RWPE1 (cell line): ENCODE measurements at regions not wholly inside any gene's neighbourhood (a gene's known extent, or its start where the extent isn't known, plus 50 kb on each side); places are given as distances from the start of the nearest gene placed in this dataset.

Source experiments
- CTCF ChIA-PET: fragments of 350-600 bp; sonication (Branson Sonifier 250); formaldehyde crosslinking; extraction: SDS; loops from one replicate; lab custom pipeline; 2021; lab: Yijun Ruan, JAX
- POLR2A ChIA-PET: fragments of 400-600 bp; formaldehyde crosslinking; extraction: SDS; loops from one replicate; lab custom pipeline; 2020; ENCODE audit warnings: antibody characterized with exemption; ENCODE audit not compliant: low non-redundant PET; lab: Yijun Ruan, JAX
- DNase-seq: peaks from one replicate; pipeline ENCODE4 v3.0.0; 2012; ENCODE audit warnings: low spot score
- H3K27ac ChIP-seq: fragments of 450-650 bp; 2 replicates; pipeline ENCODE4 v1.5.1; 2017
- TF ChIP-seq, protein P1 (sequence below): fragments of 450-650 bp; conservative IDR thresholded peaks from 2 replicates; pipeline ENCODE4 v1.5.1; 2017; ENCODE audit warnings: low read depth, mild to moderate bottlenecking

DNA sequence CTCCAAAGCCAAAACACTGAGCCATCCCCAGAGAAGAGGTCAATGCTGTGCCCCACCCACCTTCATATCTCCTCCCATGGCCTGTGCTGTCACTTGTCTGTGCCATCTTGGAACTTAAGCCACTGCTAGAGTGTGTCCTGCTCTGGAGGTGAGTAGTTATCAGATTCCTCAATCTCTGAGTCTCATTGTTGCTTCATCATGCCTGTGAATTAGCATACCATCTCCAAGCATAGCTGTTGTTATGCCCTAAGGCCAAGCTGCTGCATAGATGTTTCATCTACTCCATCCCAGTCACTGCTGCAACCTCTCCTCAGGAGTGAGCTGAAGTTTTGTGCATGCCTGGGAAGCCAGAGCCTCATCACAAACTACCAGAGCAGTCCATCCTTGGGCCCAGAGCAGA is 349.0 kb downstream of the ZWINT start:
- TF ChIP-seq, protein P1, sequence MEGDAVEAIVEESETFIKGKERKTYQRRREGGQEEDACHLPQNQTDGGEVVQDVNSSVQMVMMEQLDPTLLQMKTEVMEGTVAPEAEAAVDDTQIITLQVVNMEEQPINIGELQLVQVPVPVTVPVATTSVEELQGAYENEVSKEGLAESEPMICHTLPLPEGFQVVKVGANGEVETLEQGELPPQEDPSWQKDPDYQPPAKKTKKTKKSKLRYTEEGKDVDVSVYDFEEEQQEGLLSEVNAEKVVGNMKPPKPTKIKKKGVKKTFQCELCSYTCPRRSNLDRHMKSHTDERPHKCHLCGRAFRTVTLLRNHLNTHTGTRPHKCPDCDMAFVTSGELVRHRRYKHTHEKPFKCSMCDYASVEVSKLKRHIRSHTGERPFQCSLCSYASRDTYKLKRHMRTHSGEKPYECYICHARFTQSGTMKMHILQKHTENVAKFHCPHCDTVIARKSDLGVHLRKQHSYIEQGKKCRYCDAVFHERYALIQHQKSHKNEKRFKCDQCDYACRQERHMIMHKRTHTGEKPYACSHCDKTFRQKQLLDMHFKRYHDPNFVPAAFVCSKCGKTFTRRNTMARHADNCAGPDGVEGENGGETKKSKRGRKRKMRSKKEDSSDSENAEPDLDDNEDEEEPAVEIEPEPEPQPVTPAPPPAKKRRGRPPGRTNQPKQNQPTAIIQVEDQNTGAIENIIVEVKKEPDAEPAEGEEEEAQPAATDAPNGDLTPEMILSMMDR, result no peak
- ChIA-PET POLR2A (no interaction called here), CTCF (no interaction called here)
- H3K27ac ChIP-seq, result no peak overlapping the region
- DNase-seq, result no peak

DNA sequence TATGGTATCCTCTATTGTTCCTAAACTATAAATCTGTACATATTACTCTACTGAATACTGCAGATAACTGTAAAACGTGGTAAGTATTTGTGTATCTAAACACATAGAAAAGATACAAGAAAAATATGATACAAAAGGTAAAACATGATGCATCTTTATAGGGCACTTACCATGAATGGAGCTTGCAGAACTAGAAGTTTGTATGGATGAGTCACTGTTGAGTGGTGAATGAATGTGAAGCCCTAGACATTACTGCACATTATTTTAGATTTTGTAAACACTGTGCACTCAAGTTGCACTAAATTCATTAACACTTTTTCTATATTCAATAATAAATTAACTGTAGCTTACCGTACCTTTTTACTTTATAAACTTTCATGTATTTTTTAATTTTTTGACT is 357.5 kb downstream of the ZWINT start:
- H3K27ac ChIP-seq, result no peak overlapping the region
- POLR2A ChIA-PET, result no interaction called here
- CTCF ChIA-PET, result no interaction called here
- DNase-seq, result no peak
- TF ChIP-seq, protein P1, result no peak

DNA sequence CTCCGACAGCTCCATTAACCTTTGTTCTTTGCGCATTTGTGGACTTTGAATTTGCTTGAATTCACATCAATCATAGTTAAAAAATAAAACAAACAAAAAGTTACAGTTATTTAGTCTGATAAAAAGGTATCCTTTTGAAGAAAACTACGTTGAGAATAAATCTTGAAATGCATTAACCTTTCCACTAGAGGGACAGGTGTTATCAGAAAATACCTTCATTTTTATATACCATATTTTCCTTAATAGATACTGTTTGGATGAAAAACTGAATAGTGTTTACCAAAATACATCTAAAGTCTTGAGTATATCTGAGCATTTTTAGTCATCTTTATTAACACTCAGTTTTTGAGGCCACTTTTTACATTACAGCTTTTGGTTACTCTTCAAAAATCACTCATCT is 371.9 kb downstream of the ZWINT start:
- TF ChIP-seq, protein P1, result 0 out of 2 replicates have a peak, but pooled peaks have one; percentile 7
- H3K27ac ChIP-seq, result no peak overlapping the region
- CTCF ChIA-PET, result interaction anchor here (0.6 to 0.7 kb wide), 2 partner anchors 24 to 1913 kb away, joined by 3 read pairs; no protein-coding TSS in a partner anchor
- POLR2A ChIA-PET, result no interaction called here
- DNase-seq, result no peak

DNA sequence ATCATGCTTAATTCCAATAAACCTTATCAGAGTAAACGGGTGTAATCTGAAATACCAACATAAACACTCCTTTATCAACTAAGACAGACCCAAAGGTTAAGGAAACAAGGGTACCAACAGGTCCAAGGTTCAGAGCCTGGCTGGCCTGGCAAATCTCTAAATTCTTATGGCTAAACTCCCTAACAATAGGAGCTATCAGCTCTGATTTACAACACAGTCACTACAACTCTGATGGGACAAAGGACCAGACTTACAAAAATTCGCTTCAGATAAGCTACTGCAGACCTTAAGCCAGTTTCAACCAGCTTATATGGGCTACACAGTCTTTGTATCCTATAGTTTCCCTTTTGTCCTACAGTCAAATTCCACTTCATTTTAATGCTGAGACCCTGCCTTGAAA is 381.9 kb downstream of the ZWINT start:
- no peak overlapping the region for H3K27ac ChIP-seq
- DNase-seq, result no peak
- CTCF ChIA-PET, result interaction anchor here (0.5 kb wide), 1 partner anchor 109 kb away, joined by 3 read pairs; no protein-coding TSS in a partner anchor
- TF ChIP-seq, protein P1, result no peak
- POLR2A ChIA-PET, result no interaction called here

DNA sequence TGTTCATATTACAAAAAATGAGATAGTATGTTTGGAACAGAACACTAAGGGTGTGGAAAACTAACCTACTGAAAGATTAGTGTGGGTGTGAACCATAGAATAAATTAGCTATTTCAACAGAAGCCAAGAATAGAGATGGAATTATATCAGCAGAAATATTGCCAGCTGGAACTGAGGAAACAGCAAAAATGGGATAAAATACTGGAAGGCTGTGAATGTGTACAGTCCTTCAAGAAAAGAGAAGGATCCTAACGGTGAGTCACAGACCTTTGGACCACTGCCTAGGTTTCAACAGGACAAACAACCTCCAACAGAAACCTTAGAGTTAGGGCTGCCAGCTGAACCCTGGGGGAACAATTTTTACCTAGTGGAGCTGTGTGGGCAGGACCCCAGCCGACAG is 395.0 kb downstream of the ZWINT start:
- TF ChIP-seq, protein P1, result no peak
- DNase-seq, result no peak
- ChIA-PET CTCF (interaction anchor here (0.6 kb wide), 1 partner anchor 1501 kb away, joined by 8 read pairs; no protein-coding TSS in a partner anchor), POLR2A (interaction anchor here (0.5 kb wide), 1 partner anchor 898 kb away, joined by 3 read pairs; no protein-coding TSS in a partner anchor)
- no peak overlapping the region for H3K27ac ChIP-seq

- ChIA-PET POLR2A (no interaction called here), CTCF (interaction anchor here (0.7 kb wide), 1 partner anchor 1234 kb away, joined by 3 read pairs; no protein-coding TSS in a partner anchor)
- TF ChIP-seq, protein P1, result no peak
- no peak overlapping the region for H3K27ac ChIP-seq
- no peak for DNase-seq
These were observed 417.7 kb downstream of the ZWINT start for GRCh38 chr10:55943403-55943802.
